HUES6 (cell line): ENCODE measurements at regions not wholly inside any gene's neighbourhood (a gene's known extent, or its start where the extent isn't known, plus 50 kb on each side); places are given as distances from the start of the nearest gene placed in this dataset.
"Not testable (repeated sequence)": the region's sequence is repeated elsewhere in the genome, so short reads cannot be mapped to it uniquely, and the experiment has no call there.

Experiments
- H3K27ac ChIP-seq: 2 replicates; pipeline ENCODE4 v1.7.0; 2013; ENCODE audit warnings: low read depth, mild to moderate bottlenecking, low read length, inconsistent platforms
- H3K27me3 ChIP-seq: 2 replicates; pipeline ENCODE4 v1.6.1; 2013; ENCODE audit warnings: low read length; ENCODE audit not compliant: control insufficient read depth, insufficient read depth
- H3K36me3 ChIP-seq: 2 replicates; pipeline ENCODE4 v1.6.1; 2013; ENCODE audit warnings: low read length; ENCODE audit not compliant: control insufficient read depth, insufficient read depth
- H3K4me1 ChIP-seq: 2 replicates; pipeline ENCODE4 v1.6.1; 2013; ENCODE audit warnings: low read length; ENCODE audit not compliant: control insufficient read depth, insufficient read depth
- H3K4me3 ChIP-seq: 2 replicates; pipeline ENCODE4 v1.5.1; 2013; ENCODE audit warnings: low read depth, low read length
- H3K9ac ChIP-seq: one replicate; pipeline ENCODE4 v1.6.1; 2013; ENCODE audit warnings: mild to moderate bottlenecking, low read length
- H3K9me3 ChIP-seq: 2 replicates; pipeline ENCODE4 v1.6.1; 2013; ENCODE audit warnings: low read depth, low read length; ENCODE audit not compliant: control insufficient read depth, insufficient read depth

DNA sequence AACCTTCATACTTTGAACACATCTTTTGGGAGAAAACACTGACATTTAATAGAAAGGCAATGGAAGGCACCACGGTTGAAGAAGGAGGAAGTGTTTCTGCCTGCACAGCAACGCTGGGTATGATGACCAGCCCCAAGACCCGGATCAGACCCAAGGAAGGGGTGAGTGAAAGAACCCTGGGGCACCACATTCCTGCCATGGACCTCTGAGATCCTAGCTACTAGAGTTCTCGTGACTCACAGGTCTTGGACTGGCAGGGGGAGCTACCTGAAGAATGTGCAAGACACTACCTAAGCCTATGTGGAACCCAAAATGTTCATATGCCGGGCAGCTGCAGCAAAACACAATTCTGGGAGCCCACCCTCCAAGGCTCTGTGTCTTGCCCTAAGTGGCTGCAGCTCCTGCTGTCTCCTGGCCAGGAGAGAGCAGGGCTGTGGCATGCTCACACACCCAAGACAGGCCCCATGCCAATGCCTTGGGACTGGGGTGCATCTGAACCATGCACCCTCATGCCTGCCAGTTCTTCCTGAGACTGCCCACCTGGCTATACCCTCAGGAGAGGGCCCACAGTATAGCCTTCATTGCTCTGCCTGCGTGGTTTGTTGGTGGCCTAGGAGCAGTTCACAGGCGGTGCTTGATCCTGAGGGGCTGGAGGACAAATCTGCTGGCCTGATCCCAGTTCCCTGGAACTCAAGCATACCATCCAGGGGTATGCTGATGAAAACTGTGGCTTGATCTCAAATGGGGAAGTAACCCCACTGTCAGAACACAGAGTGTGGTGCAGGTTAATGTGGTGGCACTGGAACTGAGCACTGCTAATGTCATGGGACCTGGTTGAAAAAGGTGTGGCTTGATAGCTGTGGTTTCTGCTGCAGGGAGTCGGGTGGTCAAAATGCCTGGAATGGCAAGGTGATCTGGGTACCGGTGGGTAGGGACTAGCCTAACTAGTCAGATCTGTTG lies 353.3 kb upstream of the ARHGEF26 start:
- H3K9me3 ChIP-seq, result no peaks in the 10 kb centered on the region
- no peak overlapping the region for H3K4me3 ChIP-seq
- no peaks in the 10 kb centered on the region for H3K36me3 ChIP-seq
- H3K9ac ChIP-seq, result no peak overlapping the region
- no peaks in the 10 kb centered on the region for H3K4me1 ChIP-seq
- no peak overlapping the region for H3K27ac ChIP-seq
- no peaks in the 10 kb centered on the region for H3K27me3 ChIP-seq

DNA sequence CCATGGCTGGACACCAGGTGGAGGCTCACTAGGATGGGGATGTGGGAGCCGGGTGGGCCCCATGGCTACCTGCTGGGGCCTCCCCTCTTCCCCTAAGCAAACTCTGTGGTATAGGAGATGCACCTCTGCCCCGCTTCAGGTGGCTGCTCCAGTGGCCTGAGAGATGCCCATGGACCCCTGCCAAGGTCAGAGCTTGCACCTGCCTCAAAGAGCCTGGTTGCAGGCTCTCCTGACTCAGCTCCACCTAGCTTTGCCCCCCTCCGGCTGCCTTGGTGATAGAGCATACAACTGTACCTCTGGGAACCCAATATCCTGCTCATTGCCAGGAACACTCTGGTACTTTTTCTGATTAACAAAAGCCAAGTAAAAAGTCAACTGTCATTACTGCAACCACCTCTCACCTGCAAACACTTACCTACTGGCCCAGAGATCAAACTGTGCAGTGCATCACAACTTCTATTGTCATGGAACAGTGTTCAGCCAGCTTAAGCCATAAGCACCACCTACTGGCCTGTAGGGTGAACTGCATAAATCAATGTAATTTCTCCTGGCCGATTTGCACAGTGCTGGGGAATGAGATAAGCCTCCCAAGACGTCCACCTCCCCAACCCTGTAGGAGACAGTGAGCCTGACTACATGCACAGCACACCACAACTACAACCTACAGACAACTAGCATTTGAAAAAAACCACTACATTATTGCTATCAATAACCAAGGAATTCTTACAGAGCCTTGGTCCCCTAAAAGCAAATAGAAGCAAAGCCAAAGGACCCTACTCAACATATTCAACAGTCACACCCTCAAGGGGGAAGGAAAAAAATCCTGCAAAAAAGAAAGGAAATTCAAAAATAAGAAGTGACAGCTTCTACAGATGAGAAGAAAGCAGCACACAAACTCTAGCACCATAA lies 352.4 kb upstream of the ARHGEF26 start:
- Histone ChIP-seq H3K27me3 (no peaks in the 10 kb centered on the region), H3K9ac (no peak overlapping the region), H3K4me1 (no peaks in the 10 kb centered on the region), H3K27ac (no peak overlapping the region), H3K4me3 (no peak overlapping the region), H3K9me3 (no peaks in the 10 kb centered on the region), H3K36me3 (no peaks in the 10 kb centered on the region)

DNA sequence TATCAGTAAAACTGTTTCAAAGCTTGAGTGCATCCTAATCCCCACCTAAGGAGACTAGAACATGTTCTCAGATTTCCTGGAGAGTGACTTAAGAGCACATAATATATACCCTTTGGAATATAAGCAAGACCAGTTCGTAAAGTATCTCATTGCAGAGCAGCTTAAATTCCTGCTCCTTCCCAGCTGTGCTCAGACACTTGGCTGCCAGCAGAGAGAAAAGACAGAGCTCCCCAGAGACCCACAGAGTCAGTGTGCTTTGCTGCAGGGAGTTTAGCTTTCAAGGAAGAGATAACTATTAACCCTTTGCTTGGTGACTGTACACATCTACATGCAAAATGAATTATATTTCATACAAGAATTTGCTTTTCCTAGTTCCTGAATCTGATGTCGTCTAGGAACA lies 338.1 kb upstream of the ARHGEF26 start:
- H3K27me3 ChIP-seq, result no peaks in the 10 kb centered on the region
- H3K9me3 ChIP-seq, result no peaks in the 10 kb centered on the region
- H3K27ac ChIP-seq, result no peak overlapping the region
- H3K36me3 ChIP-seq, result no peaks in the 10 kb centered on the region
- no peak overlapping the region for H3K9ac ChIP-seq
- no peak overlapping the region for H3K4me3 ChIP-seq
- H3K4me1 ChIP-seq, result no peaks in the 10 kb centered on the region

DNA sequence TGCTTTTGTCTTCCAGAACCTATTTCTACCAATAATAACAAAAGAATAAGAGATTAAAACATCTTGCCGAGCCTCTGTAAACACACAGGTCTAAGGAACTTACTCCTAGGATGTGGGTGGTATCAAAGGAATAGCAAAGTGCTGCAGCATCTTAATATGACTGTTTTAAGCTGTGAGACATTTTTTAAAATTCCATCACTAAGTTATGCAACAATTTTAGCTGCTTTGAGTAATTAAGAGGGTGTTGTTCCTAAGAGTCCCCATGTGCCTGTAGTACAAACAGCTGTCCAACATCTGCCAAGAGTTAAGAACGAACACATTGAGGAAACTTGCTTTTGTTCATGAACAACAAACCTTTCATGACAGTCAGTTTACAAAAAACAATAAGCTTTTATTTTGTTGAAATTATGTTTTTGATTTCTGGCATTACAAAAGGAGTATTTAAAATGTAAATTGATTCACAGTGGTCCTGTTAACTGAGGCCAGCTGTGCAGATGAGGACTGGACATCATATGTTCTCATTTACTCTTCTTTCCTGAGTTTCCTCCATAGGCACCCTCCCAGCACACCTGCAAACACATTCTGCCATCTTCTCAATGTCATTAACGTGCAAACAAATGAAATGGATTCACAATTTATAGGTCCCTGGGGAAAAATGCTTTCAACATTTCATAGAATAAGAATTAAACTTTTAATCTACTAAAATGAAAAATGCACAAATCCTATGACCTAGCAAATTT lies 337.3 kb upstream of the ARHGEF26 start:
- Histone ChIP-seq H3K9ac (no peak overlapping the region), H3K4me1 (no peaks in the 10 kb centered on the region), H3K4me3 (no peak overlapping the region), H3K27ac (no peak overlapping the region), H3K36me3 (no peaks in the 10 kb centered on the region), H3K9me3 (no peaks in the 10 kb centered on the region), H3K27me3 (no peaks in the 10 kb centered on the region)

DNA sequence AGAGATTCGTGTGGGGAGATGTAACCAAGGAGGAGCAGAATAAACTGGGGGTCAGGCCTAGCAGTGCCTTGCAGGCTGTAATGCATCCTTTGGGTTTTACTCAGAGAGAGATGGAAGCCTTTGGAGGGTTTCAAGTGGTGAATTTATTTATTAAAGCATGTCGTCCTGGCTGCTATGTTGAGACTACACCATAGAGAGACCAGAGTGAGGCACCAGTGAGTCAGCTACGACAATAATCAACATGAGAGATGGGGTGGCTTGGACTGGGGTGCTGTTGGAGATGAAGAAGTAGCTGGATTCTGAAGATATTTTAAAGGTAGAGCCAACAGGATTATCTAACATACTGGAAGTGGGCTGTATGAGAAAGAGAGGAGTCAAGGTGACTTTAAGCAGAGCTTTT lies 335.3 kb upstream of the ARHGEF26 start:
- no peak overlapping the region for H3K4me3 ChIP-seq
- no peak overlapping the region for H3K9ac ChIP-seq
- H3K27ac ChIP-seq, result no peak overlapping the region
- H3K27me3 ChIP-seq, result no peaks in the 10 kb centered on the region
- no peaks in the 10 kb centered on the region for H3K4me1 ChIP-seq
- H3K9me3 ChIP-seq, result no peaks in the 10 kb centered on the region
- H3K36me3 ChIP-seq, result no peaks in the 10 kb centered on the region

DNA sequence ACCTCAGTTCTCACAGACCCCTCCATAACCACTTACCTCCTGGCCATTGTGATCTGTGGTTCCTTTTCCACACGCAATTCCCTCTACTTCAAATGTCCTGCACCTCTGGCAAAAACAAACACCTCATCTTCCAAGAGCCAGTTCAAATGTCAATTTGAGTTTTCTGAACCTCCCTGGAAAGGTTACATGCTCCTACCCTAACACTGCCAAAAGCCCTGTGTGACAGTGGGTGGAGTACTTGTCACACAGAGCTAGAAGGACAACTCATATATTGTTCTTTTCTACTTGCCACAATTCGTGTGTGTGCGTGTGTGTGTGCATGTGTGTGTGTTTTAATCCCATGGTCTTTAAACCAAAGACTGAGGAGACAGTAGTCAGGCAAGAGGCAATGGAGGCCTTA lies 331.8 kb upstream of the ARHGEF26 start:
- Histone ChIP-seq H3K9me3 (no peaks in the 10 kb centered on the region), H3K4me1 (no peaks in the 10 kb centered on the region), H3K4me3 (no peak overlapping the region), H3K27ac (no peak overlapping the region), H3K27me3 (no peaks in the 10 kb centered on the region), H3K9ac (no peak overlapping the region), H3K36me3 (no peaks in the 10 kb centered on the region)

DNA sequence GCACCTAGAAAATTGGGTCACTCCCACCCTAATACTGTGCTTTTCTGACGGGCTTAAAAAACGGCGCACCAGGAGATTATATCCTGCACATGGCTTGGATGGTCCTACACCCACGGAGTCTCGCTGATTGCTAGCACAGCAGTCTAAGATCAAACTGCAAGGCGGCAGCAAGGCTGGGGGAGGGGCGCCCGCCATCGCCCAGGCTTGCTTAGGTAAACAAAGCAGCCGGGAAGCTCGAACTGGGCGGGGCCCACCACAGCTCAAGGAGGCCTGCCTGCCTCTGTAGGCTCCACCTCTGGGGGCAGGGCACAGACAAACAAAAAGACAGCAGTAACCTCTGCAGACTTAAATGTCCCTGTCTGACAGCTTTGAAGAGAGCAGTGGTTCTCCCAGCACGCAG lies 324.1 kb upstream of the ARHGEF26 start:
- not testable (repeated sequence) for H3K9me3 ChIP-seq, H3K36me3 ChIP-seq, H3K27me3 ChIP-seq, H3K9ac ChIP-seq, H3K4me1 ChIP-seq, H3K4me3 ChIP-seq, H3K27ac ChIP-seq

DNA sequence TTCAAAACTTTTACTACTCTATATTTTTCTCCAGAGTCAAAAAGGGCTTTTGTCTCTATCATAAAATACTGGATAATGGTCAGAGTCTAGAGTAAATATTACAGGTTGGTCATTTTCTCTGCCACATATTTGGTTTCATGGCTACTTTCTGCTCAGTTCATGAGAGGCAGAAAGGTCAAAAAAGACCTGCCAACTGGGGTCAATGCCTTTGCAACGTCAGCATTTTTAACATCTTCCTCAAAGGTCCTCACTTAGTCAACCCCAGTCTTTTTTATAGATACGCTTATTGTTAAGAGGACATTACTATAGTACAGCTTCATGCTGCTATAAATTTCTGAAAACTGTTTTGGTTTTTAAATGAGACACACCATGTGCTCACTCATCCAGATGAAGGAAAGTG lies 312.1 kb upstream of the ARHGEF26 start:
- Histone ChIP-seq H3K4me1 (no peaks in the 10 kb centered on the region), H3K9ac (no peak overlapping the region), H3K4me3 (no peak overlapping the region)

DNA sequence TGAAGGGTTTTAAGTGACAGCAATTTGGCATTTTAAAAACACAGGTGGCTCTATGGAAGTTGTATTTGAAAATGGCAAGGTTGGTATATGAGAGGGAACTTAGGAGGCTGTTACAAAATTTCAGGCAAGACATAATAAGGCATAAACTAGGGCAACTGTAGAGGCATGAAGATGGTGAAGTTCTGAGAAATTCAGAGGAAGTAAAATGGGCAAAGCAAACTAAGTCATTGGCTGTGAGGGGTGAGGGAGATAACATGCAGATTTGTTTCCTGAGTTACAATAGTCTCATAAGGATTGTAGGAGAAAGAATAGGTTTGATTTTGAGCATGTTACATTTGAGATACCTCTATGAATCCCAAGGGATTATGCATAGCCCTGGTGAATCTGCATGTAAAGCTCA lies 302.9 kb upstream of the ARHGEF26 start:
- no peaks in the 10 kb centered on the region for H3K4me1 ChIP-seq
- no peaks in the 10 kb centered on the region for H3K36me3 ChIP-seq
- no peaks in the 10 kb centered on the region for H3K27me3 ChIP-seq
- no peak overlapping the region for H3K4me3 ChIP-seq
- H3K27ac ChIP-seq, result no peak overlapping the region
- no peaks in the 10 kb centered on the region for H3K9me3 ChIP-seq
- H3K9ac ChIP-seq, result no peak overlapping the region

More for the DNA sequence above, 312.1 kb upstream of the ARHGEF26 start:
- Histone ChIP-seq H3K9me3 (no peaks in the 10 kb centered on the region), H3K27me3 (no peaks in the 10 kb centered on the region), H3K36me3 (no peaks in the 10 kb centered on the region), H3K27ac (no peak overlapping the region)

DNA sequence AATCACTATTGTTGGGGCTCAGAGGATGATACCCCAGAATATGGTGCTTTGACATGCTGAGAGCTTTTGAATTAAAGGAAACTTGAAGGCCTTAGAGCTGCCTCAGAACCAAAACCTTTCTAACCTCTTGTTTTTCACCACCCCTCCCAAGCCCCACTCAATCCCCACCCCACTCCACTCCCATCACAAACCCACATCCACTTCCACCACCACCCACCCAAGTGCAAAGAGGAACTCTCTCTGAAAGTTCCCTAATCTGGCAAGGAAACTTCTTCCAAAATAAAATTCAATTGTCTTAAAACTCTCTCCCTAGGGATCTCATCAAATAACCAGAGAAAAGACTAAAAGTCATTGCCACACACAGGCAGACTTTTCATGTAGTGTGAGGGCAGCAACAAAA lies 301.2 kb upstream of the ARHGEF26 start:
- H3K27ac ChIP-seq, result no peak overlapping the region
- no peaks in the 10 kb centered on the region for H3K36me3 ChIP-seq
- no peak overlapping the region for H3K9ac ChIP-seq
- H3K27me3 ChIP-seq, result no peaks in the 10 kb centered on the region
- H3K9me3 ChIP-seq, result no peaks in the 10 kb centered on the region
- H3K4me3 ChIP-seq, result no peak overlapping the region
- no peaks in the 10 kb centered on the region for H3K4me1 ChIP-seq
